ENCODE measurements at regions not wholly inside any gene's neighbourhood (a gene's known extent, or its start where the extent isn't known, plus 50 kb on each side); places are given as distances from the start of the nearest gene placed in this dataset.

DNA sequence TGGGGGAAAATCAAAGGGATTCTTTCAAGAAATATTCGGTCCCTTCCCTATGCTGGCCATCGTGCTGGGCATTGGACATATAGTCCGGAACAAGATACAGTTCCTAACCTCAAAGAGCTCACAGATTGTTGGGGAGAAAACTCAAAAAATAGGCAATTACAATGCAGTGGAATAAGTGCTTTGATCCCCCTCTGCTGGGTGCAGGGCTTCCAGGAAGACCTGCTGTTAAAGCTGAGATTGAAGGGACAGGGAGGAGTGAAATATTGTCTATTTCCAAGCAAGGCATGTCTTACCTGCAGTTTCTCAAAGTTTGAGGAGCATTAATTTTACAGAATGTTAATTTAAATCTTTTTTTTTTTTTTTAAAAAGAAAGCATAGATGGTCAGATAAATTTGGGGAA lies 75.1 kb upstream of the SESN3 start:
- intact Hi-C loops (cut with micrococcal nuclease; ENCODE audit: unreplicated experiment) = no loop called here
- DNase-seq (ENCODE audit: low read depth, low spot score) = no peak
- BruUV-seq (replicated peaks) = no TSS peak
- H3K9me3 ChIP-seq (ENCODE audit: control insufficient read depth, insufficient read depth, low read depth, low read length) = no peaks in the 10 kb centered on the region
- no peak overlapping the region for H3K4me3 ChIP-seq (ENCODE audit: low read depth in 2 of 2, low read length in 2 of 2)
- ChIA-PET CTCF (no interaction called here), POLR2A (no interaction called here)
- ATAC-seq = no peak
- H3K36me3 ChIP-seq (ENCODE audit: control insufficient read depth, insufficient read depth, low read length) = no peaks in the 10 kb centered on the region
- TF ChIP-seq, protein P1, sequence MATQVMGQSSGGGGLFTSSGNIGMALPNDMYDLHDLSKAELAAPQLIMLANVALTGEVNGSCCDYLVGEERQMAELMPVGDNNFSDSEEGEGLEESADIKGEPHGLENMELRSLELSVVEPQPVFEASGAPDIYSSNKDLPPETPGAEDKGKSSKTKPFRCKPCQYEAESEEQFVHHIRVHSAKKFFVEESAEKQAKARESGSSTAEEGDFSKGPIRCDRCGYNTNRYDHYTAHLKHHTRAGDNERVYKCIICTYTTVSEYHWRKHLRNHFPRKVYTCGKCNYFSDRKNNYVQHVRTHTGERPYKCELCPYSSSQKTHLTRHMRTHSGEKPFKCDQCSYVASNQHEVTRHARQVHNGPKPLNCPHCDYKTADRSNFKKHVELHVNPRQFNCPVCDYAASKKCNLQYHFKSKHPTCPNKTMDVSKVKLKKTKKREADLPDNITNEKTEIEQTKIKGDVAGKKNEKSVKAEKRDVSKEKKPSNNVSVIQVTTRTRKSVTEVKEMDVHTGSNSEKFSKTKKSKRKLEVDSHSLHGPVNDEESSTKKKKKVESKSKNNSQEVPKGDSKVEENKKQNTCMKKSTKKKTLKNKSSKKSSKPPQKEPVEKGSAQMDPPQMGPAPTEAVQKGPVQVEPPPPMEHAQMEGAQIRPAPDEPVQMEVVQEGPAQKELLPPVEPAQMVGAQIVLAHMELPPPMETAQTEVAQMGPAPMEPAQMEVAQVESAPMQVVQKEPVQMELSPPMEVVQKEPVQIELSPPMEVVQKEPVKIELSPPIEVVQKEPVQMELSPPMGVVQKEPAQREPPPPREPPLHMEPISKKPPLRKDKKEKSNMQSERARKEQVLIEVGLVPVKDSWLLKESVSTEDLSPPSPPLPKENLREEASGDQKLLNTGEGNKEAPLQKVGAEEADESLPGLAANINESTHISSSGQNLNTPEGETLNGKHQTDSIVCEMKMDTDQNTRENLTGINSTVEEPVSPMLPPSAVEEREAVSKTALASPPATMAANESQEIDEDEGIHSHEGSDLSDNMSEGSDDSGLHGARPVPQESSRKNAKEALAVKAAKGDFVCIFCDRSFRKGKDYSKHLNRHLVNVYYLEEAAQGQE (IDR thresholded peaks at IDR 0.05; ENCODE audit: insufficient read depth in 1 of 2, low read depth in 2 of 2, low read length in 1 of 2) = no peak
- TF ChIP-seq TCF7L2 (IDR thresholded peaks at IDR 0.05; ENCODE audit: low read depth, low read length) = no peak
- TF ChIP-seq, protein P2, sequence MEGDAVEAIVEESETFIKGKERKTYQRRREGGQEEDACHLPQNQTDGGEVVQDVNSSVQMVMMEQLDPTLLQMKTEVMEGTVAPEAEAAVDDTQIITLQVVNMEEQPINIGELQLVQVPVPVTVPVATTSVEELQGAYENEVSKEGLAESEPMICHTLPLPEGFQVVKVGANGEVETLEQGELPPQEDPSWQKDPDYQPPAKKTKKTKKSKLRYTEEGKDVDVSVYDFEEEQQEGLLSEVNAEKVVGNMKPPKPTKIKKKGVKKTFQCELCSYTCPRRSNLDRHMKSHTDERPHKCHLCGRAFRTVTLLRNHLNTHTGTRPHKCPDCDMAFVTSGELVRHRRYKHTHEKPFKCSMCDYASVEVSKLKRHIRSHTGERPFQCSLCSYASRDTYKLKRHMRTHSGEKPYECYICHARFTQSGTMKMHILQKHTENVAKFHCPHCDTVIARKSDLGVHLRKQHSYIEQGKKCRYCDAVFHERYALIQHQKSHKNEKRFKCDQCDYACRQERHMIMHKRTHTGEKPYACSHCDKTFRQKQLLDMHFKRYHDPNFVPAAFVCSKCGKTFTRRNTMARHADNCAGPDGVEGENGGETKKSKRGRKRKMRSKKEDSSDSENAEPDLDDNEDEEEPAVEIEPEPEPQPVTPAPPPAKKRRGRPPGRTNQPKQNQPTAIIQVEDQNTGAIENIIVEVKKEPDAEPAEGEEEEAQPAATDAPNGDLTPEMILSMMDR (IDR thresholded peaks at IDR 0.05) = no peak
- TF ChIP-seq POLR2AphosphoS5 (IDR thresholded peaks at IDR 0.05; ENCODE audit: low read depth, low read length) = no peak
- no peak for TF ChIP-seq SIN3A (IDR thresholded peaks at IDR 0.05; ENCODE audit: borderline replicate concordance, insufficient read depth, low read depth, low read length)
- no peak overlapping the region for H3K27ac ChIP-seq (ENCODE audit: low read length)
- in situ Hi-C loops (cut with HindIII; ENCODE audit: low pct_unique_long_range_greater_than_20kb, low sequenced_read_pairs) = no loop called here
- no peaks in the 10 kb centered on the region for H3K4me1 ChIP-seq (ENCODE audit: control insufficient read depth, insufficient read depth, low read length)
- H3K27me3 ChIP-seq (ENCODE audit: control insufficient read depth, insufficient read depth, low read length) = peaks cover 1% of the 10 kb centered on the region; the same call in 1 of the 2 replicates

DNA sequence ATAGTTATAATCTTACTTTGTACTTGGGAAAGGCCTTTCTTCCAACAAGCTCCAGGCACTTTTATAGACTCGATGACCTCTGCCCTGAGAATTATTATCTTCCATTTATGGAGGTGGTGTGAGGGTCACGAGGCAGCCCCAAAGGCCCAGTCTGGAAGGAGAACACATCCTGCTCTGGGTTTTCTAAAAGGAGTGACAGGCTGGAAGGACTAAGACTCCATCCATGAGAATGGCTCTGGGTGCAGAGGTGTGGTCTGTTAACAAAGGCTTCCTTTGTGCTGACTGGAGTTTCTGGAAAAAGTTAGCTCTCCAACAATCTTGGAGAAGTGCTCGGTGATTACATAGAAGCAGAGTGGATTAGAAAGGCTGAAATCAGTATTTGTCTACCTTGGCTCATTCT lies 74.7 kb upstream of the SESN3 start:
- BruUV-seq (replicated peaks) = no TSS peak

More for the DNA sequence above, 74.7 kb upstream of the SESN3 start:
- CTCF ChIA-PET = no interaction called here
- Histone ChIP-seq H3K36me3 (ENCODE audit: control insufficient read depth, insufficient read depth, low read length) (no peaks in the 10 kb centered on the region), H3K4me1 (ENCODE audit: control insufficient read depth, insufficient read depth, low read length) (no peaks in the 10 kb centered on the region), H3K27me3 (ENCODE audit: control insufficient read depth, insufficient read depth, low read length) (peaks cover 2% of the 10 kb centered on the region; the same call in 1 of the 2 replicates), H3K27ac (ENCODE audit: low read length) (no peak overlapping the region), H3K4me3 (ENCODE audit: low read depth in 2 of 2, low read length in 2 of 2) (no peak overlapping the region), H3K9me3 (ENCODE audit: control insufficient read depth, insufficient read depth, low read depth, low read length) (no peaks in the 10 kb centered on the region)
- ATAC-seq (no peak), DNase-seq (ENCODE audit: low read depth, low spot score) (no peak)
- TF ChIP-seq POLR2AphosphoS5 (IDR thresholded peaks at IDR 0.05; ENCODE audit: low read depth, low read length) (no peak), TCF7L2 (IDR thresholded peaks at IDR 0.05; ENCODE audit: low read depth, low read length) (no peak), SIN3A (IDR thresholded peaks at IDR 0.05; ENCODE audit: borderline replicate concordance, insufficient read depth, low read depth, low read length) (no peak)
- TF ChIP-seq, protein P1 (IDR thresholded peaks at IDR 0.05; ENCODE audit: insufficient read depth in 1 of 2, low read depth in 2 of 2, low read length in 1 of 2) = no peak
- TF ChIP-seq, protein P2 (IDR thresholded peaks at IDR 0.05) = no peak
- POLR2A ChIA-PET = no interaction called here
- in situ Hi-C loops (cut with HindIII; ENCODE audit: low pct_unique_long_range_greater_than_20kb, low sequenced_read_pairs) = no loop called here
- intact Hi-C loops (cut with micrococcal nuclease; ENCODE audit: unreplicated experiment) = no loop called here

All from Panc1 (cell line).